IPS-18c (cell line): ENCODE measurements at regions not wholly inside any gene's neighbourhood (a gene's known extent, or its start where the extent isn't known, plus 50 kb on each side); places are given as distances from the start of the nearest gene placed in this dataset.
"Not testable (repeated sequence)": the region's sequence is repeated elsewhere in the genome, so short reads cannot be mapped to it uniquely, and the experiment has no call there.

Experiments
- H3K4me3 ChIP-seq: 2 replicates; pipeline ENCODE4 v1.7.0; 2013; ENCODE audit warnings: low read depth, mild to moderate bottlenecking, low read length, moderate library complexity; ENCODE audit not compliant: insufficient read depth
- H3K9me3 ChIP-seq: one replicate; pipeline ENCODE4 v1.6.1; 2013; ENCODE audit warnings: mild to moderate bottlenecking, low read length, moderate library complexity; ENCODE audit not compliant: control insufficient read depth, insufficient read depth

GRCh38 chr12:24643120-24644119, 305.5 kb downstream of the BCAT1 start:
- Histone ChIP-seq H3K9me3 (no peaks in the 10 kb centered on the region), H3K4me3 (no peak overlapping the region)

- Histone ChIP-seq H3K9me3 (no peaks in the 10 kb centered on the region), H3K4me3 (no peak overlapping the region)
These were observed 309.3 kb downstream of the BCAT1 start for GRCh38 chr12:24639641-24640040.

- no peak overlapping the region for H3K4me3 ChIP-seq
These were observed 316.4 kb downstream of the BCAT1 start for GRCh38 chr12:24632466-24632865.

GRCh38 chr12:24631676-24632426, 317.1 kb downstream of the BCAT1 start:
- Histone ChIP-seq H3K9me3 (peaks cover 3% of the 10 kb centered on the region), H3K4me3 (no peak overlapping the region)

More at GRCh38 chr12:24632466-24632865, 316.4 kb downstream of the BCAT1 start:
- peaks cover under 1% of the 10 kb centered on the region for H3K9me3 ChIP-seq

GRCh38 chr12:24630856-24631255, 318.0 kb downstream of the BCAT1 start:
- Histone ChIP-seq H3K4me3 (no peak overlapping the region), H3K9me3 (peaks cover 3% of the 10 kb centered on the region)

GRCh38 chr12:24630446-24630845, 318.5 kb downstream of the BCAT1 start:
- H3K4me3 ChIP-seq, result no peak overlapping the region
- peaks cover 3% of the 10 kb centered on the region for H3K9me3 ChIP-seq

GRCh38 chr12:24625103-24625502, 323.8 kb downstream of the BCAT1 start:
- peaks cover 3% of the 10 kb centered on the region for H3K9me3 ChIP-seq
- H3K4me3 ChIP-seq, result no peak overlapping the region

GRCh38 chr12:24619954-24620353, 328.9 kb downstream of the BCAT1 start:
- not testable (repeated sequence) for H3K9me3 ChIP-seq, H3K4me3 ChIP-seq

GRCh38 chr12:24617471-24617870, 331.4 kb downstream of the BCAT1 start:
- no peak overlapping the region for H3K4me3 ChIP-seq

GRCh38 chr12:24615967-24616411, 332.9 kb downstream of the BCAT1 start:
- Histone ChIP-seq H3K4me3 (no peak overlapping the region), H3K9me3 (no peaks in the 10 kb centered on the region)

More at GRCh38 chr12:24617471-24617870, 331.4 kb downstream of the BCAT1 start:
- no peaks in the 10 kb centered on the region for H3K9me3 ChIP-seq

GRCh38 chr12:24608637-24609285, 340.1 kb downstream of the BCAT1 start:
- H3K9me3 ChIP-seq, result no peaks in the 10 kb centered on the region
- H3K4me3 ChIP-seq, result no peak overlapping the region

- H3K4me3 ChIP-seq, result no peak overlapping the region
- no peaks in the 10 kb centered on the region for H3K9me3 ChIP-seq
These were observed 340.8 kb downstream of the BCAT1 start for GRCh38 chr12:24608108-24608507.

- H3K4me3 ChIP-seq, result no peak overlapping the region
These were observed 343.0 kb downstream of the BCAT1 start for GRCh38 chr12:24605916-24606315.

GRCh38 chr12:24605466-24605865, 343.4 kb downstream of the BCAT1 start:
- no peak overlapping the region for H3K4me3 ChIP-seq
- no peaks in the 10 kb centered on the region for H3K9me3 ChIP-seq

More at GRCh38 chr12:24605916-24606315, 343.0 kb downstream of the BCAT1 start:
- H3K9me3 ChIP-seq, result no peaks in the 10 kb centered on the region

GRCh38 chr12:24603371-24603770, 345.5 kb downstream of the BCAT1 start:
- Histone ChIP-seq H3K9me3 (no peaks in the 10 kb centered on the region), H3K4me3 (no peak overlapping the region)

- no peaks in the 10 kb centered on the region for H3K9me3 ChIP-seq
- H3K4me3 ChIP-seq, result no peak overlapping the region
These were observed 347.9 kb downstream of the BCAT1 start for GRCh38 chr12:24600996-24601395.

- no peak overlapping the region for H3K4me3 ChIP-seq
These were observed 348.4 kb downstream of the BCAT1 start for GRCh38 chr12:24600551-24600950.

More at GRCh38 chr12:24600551-24600950, 348.4 kb downstream of the BCAT1 start:
- no peaks in the 10 kb centered on the region for H3K9me3 ChIP-seq
